GM12872 (cell line): ENCODE measurements at regions not wholly inside any gene's neighbourhood (a gene's known extent, or its start where the extent isn't known, plus 50 kb on each side); places are given as distances from the start of the nearest gene placed in this dataset.

Experiments
- TF ChIP-seq, protein P1 (sequence below): IDR thresholded peaks from 3 replicates; pipeline ENCODE4 v1.5.1; 2011; ENCODE audit warnings: low read depth, mild to moderate bottlenecking, low read length, moderate library complexity; ENCODE audit not compliant: insufficient read depth

DNA sequence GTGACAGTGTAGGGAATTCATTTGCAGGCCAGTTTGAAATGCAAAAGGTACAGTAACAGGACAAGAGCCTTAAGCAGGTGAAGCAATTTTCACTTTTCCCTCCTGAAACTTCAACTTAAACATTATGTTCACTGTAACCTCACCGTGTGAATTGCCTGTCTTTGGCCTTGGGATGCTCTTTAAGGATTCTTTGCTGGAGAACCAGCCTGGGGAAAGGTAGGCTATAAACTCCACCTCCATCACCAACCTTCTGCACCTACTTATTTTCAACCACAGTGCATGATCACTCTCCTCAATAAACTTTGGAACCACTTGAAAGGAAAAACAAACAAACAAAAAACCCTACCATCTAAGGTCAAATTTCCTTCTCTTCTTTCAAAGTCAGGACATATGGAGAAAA lies 300.5 kb downstream of the TLE1 start:
- TF ChIP-seq, protein P1, sequence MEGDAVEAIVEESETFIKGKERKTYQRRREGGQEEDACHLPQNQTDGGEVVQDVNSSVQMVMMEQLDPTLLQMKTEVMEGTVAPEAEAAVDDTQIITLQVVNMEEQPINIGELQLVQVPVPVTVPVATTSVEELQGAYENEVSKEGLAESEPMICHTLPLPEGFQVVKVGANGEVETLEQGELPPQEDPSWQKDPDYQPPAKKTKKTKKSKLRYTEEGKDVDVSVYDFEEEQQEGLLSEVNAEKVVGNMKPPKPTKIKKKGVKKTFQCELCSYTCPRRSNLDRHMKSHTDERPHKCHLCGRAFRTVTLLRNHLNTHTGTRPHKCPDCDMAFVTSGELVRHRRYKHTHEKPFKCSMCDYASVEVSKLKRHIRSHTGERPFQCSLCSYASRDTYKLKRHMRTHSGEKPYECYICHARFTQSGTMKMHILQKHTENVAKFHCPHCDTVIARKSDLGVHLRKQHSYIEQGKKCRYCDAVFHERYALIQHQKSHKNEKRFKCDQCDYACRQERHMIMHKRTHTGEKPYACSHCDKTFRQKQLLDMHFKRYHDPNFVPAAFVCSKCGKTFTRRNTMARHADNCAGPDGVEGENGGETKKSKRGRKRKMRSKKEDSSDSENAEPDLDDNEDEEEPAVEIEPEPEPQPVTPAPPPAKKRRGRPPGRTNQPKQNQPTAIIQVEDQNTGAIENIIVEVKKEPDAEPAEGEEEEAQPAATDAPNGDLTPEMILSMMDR: no peak

DNA sequence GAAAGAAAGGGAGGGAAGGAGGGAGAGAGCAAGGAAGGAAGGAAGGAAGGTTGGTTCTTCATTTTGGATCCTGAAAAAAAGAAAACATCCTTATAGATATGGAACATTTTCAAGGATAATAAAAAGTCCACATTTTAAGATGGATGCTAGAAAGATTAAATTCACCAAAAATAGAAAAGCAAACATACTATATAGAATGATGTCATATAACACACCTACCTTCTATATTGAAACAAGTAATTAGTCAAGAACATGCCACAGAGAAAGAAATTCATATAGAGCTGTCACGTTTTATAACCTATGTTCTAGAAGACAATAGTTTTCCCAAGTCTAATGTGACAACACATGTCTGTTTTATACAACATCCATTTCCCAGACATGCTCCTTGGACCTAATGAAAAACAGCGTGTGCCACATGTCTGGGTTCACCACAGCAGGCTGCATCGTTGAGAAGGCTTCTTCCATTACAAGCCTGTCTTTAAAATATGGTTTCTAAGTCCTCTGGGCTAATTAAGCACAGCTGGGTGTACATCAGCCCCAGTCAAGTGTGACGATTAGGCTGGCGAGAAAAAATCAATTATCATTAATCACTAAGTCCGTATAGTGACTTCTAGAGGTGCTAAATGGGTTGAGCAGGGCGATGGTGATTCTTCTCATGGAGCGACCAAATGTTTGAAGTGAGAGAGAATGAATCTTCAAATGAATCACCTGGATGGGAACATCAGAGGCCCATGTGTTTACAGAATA lies 301.8 kb downstream of the TLE1 start:
- TF ChIP-seq, protein P1: no peak

DNA sequence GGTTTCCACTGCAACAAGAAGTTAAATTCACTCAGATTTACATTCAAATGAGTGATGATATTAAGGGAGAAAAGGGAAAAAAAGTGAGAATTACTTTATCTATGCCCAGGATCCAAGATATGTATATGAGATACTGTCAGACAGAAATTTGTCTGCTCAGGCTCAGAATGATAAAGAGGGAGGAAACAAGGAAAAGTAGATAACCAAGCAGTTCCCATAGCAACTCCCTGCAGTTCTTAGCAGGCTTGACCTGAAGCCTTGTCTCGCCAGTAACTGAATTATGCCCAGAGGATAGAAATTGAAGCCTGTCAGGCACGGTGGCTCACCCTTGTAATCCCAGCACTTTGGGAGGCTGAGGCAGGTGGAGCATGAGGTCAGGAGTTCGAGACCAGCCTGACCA lies 304.4 kb downstream of the TLE1 start:
- TF ChIP-seq, protein P1: no peak

DNA sequence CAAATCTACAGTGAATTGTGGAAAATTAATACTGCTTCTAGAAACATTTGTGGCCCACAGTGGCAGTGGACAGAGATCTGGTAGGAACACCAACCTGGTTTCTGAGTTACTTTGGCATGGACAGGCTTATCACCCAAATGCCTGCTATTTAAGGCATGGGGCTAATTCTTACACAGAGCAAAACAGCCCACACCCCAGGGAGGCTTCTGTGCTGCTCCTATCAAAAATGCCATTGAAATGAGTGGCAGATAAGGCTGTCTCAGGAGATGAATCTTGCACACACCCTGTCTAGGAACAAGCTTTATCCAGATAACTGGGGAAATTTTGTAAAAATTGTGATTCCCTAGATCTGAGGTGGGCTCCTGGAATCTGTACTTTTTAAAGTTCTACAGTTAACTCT lies 307.1 kb downstream of the TLE1 start:
- TF ChIP-seq, protein P1: no peak

DNA sequence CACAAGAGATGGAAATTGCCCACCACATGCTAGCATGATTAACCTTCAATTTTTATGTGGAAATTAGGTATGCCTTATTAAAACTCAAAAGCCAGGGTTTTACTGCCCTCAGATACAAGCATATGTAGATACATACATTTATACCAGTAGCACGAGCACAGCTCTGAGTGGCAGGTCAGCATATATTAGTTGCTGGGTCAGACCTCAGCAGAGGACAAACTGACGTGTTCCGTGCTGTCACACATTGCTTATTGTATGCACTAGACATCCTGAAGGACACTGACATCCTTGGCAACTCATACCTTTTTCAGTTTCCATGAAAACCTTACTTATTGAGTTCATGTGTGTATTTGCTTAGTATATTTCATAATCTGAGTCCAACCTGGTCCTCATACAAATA lies 307.7 kb downstream of the TLE1 start:
- TF ChIP-seq, protein P1: no peak

DNA sequence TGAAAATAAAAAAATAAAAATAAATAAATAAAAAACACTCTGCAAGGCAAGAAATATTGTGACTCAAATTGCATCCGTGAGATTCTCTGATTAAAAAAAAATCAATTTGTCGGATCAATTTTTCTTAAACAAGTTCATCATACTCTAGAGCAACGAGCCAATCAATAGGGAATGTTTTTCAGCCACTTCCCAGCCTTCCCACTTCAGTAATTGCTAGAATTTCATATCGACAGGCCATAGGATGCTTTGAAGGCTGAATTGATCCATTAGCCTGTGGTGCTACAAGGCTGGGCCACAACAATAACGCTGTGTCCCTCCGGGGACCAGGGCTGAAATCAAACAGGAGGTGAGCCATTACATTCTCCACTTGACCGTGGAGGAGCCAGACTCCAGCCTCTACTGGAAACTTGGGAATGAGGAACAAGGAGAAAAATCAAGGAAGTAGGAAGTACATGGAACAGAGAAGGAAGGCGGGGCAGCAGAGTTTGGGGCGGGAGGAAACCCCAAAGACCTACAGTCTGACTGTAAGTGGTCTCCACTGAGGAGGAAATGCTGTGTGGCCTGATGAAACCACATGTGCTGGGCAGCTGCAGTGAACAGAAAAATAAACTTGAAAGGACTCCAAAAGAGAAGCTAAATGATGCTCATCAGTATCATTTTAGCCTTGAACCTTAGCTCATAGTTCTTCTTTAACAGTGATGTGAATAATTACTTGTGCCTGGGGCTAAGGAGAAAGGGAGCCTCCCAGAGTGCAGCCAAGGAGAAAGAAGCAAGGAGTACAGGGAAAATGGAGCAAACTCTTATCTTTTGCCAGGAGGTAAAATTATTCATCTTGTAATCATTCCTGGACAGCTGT lies 308.6 kb downstream of the TLE1 start:
- TF ChIP-seq, protein P1: no peak

DNA sequence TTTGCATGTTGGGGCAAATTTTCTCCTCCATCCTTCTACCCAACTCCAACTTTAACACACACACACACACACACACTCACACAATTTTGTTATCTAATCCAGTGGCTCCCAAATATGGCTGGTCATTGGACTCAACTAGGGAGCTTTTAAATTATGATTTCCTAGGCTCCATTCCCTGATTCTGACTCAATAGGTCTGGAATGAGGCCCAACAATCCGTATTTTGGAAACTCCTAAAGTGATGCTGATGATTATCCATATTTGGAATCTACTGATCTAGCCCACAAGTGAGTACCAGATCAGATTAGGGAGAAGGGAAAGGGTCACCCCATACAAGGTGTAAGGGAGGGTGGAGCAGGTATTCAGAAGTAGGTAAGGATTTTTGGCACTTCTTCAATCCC lies 309.7 kb downstream of the TLE1 start:
- TF ChIP-seq, protein P1: no peak
